ENCODE measurements at regions not wholly inside any gene's neighbourhood (a gene's known extent, or its start where the extent isn't known, plus 50 kb on each side); places are given as distances from the start of the nearest gene placed in this dataset.

GRCh38 chr11:42806191-42806590 lies 505.6 kb upstream of the API5 start:
- TF ChIP-seq POLR2A (IDR thresholded peaks at IDR 0.05) (no peak), CTCF (IDR thresholded peaks at IDR 0.05) (no peak)

All from suprapubic skin (tissue), 3 donors.